Heart right ventricle (tissue), 16 donors: ENCODE measurements at regions not wholly inside any gene's neighbourhood (a gene's known extent, or its start where the extent isn't known, plus 50 kb on each side); places are given as distances from the start of the nearest gene placed in this dataset.
"Not testable (repeated sequence)": the region's sequence is repeated elsewhere in the genome, so short reads cannot be mapped to it uniquely, and the experiment has no call there.

Experiments used
- ATAC-seq, 8 donors: fragments of 200-7000 bp; cut with Tn5 transposase; one replicate each; pipeline ENCODE4 v1.9.1; 2020; ENCODE audit warnings: mild to moderate bottlenecking in 8 of 8, moderate library complexity in 8 of 8, moderate number of reproducible peaks in 1 of 8
- DNase-seq, 2 donors: peaks; one replicate each; pipeline ENCODE4 v3.0.0-alpha.2; 2020
- H3K27ac ChIP-seq, 10 donors: fragments of 200-600 bp; sonication (generic) in 2 of 10; one replicate each; pipeline versions ENCODE4 v1.5.0 to v1.8.0; 2020 to 2022; ENCODE audit warnings: mild to moderate bottlenecking in 3 of 10
- H3K27me3 ChIP-seq, 7 donors: fragments of 200-600 bp; one replicate each; pipeline ENCODE4 v1.8.0; 2021 to 2022; ENCODE audit warnings: mild to moderate bottlenecking in 2 of 7
- H3K36me3 ChIP-seq, 9 donors: fragments of 200-600 bp; sonication (generic) in 1 of 9; one replicate each; pipeline versions ENCODE4 v1.5.0 to v1.8.0; 2020 to 2022; ENCODE audit warnings: mild to moderate bottlenecking in 2 of 9
- H3K4me1 ChIP-seq, 9 donors: fragments of 200-600 bp; sonication (generic) in 1 of 9; one replicate each; pipeline versions ENCODE4 v1.5.0 to v1.8.0; 2020 to 2022; ENCODE audit warnings: mild to moderate bottlenecking in 4 of 9
- H3K4me3 ChIP-seq, 10 donors: fragments of 200-600 bp; sonication (generic) in 2 of 10; one replicate each; pipeline versions ENCODE4 v1.5.0 to v1.8.0; 2020 to 2022; ENCODE audit warnings: mild to moderate bottlenecking in 7 of 10, moderate library complexity in 2 of 10
- H3K9me3 ChIP-seq, 11 donors: fragments of 200-600 bp in 10 of 11; sonication (generic) in 2 of 11; one replicate each; pipeline versions ENCODE4 v1.5.0 to v1.8.0; 2013 to 2022; ENCODE audit warnings: mild to moderate bottlenecking in 2 of 11, control low read depth in 1 of 11, moderate library complexity in 1 of 11
- CTCF ChIP-seq, 9 donors: fragments of 200-600 bp; sonication (generic) in 2 of 9; IDR thresholded peaks; one replicate each; pipeline versions ENCODE4 v1.5.0 to v1.8.0; 2021 to 2022; ENCODE audit warnings: antibody characterized with exemption in 9 of 9, mild to moderate bottlenecking in 5 of 9, moderate library complexity in 1 of 9
- WGBS, 2 donors: extraction: QIAGEN DNeasy Blood & Tissue Kit; methylation state at CpG; one replicate each; pipeline ENCODE4 v1.1.7; 2013; ENCODE audit warnings: inconsistent platforms in 1 of 2; 5-methylcytosine and 5-hydroxymethylcytosine counted together
- intact Hi-C, 10 donors: fragments of 100-400 bp; cut with DNase I; formaldehyde crosslinking; loops; one replicate each; pipeline versions ENCODE4 v1.11.1 to v1.14.2; 2022
- donor health status: Arrhythmogenic right ventricular cardiomyopathy.
- donor health status: ischemic (EF 13 %, LVEDD 7.1; RV severe dilation, severe dysfunction).
- donor health status: healthy with polysubstance abuse.
- donor health status: DM: no; HTN: yes; CAD: no.
- donor health status: DM: no; HTN: no; CAD: no.
- donor health status: ischemic (EF 25% LVEDD 6.9; RV normal size, moderate dysfunction).
- donor health status: ischemic (EF 25% LVEDD 5.7; RV mildly dilated, moderate dysfunction).
- donor health status: healthy.
- donor health status: DM: yes; HTN: yes; CAD: no.
- donor health status: Ischemic cardiomyopathy.
- donor health status: ischemic (EF 35%, LVEDD 5.7; RV mildly dilated, moderate dysfunction).
- donor health status: nonischemic (EF 11% LVEDD 7.7; RV severe dilation, severe dysfunction).
- donor health status: DM: yes; HTN: yes; CAD: no.
- donor health status: PGD.
- donor health status: ischemic (EF 29% LVEDD 5.4; RV normal size, mild dysfunction).
- donor health status: nonischemic (EF 23%, LVEDD 6.1; RV moderate dilation, normal function).

GRCh38 chr5:43804723-43805122, 201.7 kb downstream of the NNT start:
- H3K27me3 ChIP-seq: no peaks in the 10 kb centered on the region
- no peaks in the 10 kb centered on the region for H3K36me3 ChIP-seq
- no peak overlapping the region for H3K4me3 ChIP-seq
- no peak for ATAC-seq
- TF ChIP-seq CTCF (IDR thresholded peaks at IDR 0.05): no peak
- H3K27ac ChIP-seq: no peak overlapping the region
- H3K4me1 ChIP-seq: no peaks in the 10 kb centered on the region
- peaks cover 0 to 5% (median 0%) of the 10 kb centered on the region in 11 donors for H3K9me3 ChIP-seq
- intact Hi-C loops: no loop called here
- DNase-seq: no peak

GRCh38 chr5:43804041-43804440, 201.1 kb downstream of the NNT start:
- no peak for ATAC-seq
- Histone ChIP-seq H3K4me1 (no peaks in the 10 kb centered on the region), H3K27me3 (no peaks in the 10 kb centered on the region), H3K27ac (no peak overlapping the region), H3K36me3 (no peaks in the 10 kb centered on the region), H3K4me3 (no peak overlapping the region), H3K9me3 (peaks cover 0 to 3% (median 0%) of the 10 kb centered on the region in 11 donors)
- WGBS, 2 donors: 86 to 91% methylated on average over 3 of the region's 3 CpGs
- DNase-seq: no peak
- no peak for TF ChIP-seq CTCF (IDR thresholded peaks at IDR 0.05)
- intact Hi-C loops: no loop called here

DNA sequence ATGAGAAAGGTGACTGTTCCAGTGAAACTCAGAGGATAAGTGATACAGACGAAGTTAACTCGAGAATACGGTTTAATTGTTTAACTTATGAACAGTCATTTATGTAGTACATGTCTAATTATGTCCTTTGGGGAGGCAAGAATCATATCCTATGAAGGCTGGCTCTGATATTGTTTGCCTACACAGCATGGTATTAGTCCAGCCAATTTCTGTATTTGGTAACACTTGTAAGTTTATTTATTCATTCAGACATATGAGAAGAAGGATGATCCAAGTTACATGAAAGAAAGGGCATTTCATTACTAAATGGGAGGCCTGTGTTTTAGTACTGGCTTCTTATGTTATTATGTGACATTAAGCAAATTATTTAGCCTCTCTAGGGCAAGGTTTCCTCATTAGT, 199.7 kb downstream of the NNT start:
- Histone ChIP-seq H3K9me3 (peaks cover 0 to under 1% (median 0%) of the 10 kb centered on the region in 11 donors), H3K36me3 (no peaks in the 10 kb centered on the region), H3K27ac (no peak overlapping the region), H3K4me3 (no peak overlapping the region), H3K4me1 (no peaks in the 10 kb centered on the region), H3K27me3 (no peaks in the 10 kb centered on the region)
- ATAC-seq (no peak), DNase-seq (no peak)
- WGBS, 2 donors: 75 to 82% methylated on average over 3 of the region's 3 CpGs
- no peak for TF ChIP-seq CTCF (IDR thresholded peaks at IDR 0.05)
- intact Hi-C loops: no loop called here

DNA sequence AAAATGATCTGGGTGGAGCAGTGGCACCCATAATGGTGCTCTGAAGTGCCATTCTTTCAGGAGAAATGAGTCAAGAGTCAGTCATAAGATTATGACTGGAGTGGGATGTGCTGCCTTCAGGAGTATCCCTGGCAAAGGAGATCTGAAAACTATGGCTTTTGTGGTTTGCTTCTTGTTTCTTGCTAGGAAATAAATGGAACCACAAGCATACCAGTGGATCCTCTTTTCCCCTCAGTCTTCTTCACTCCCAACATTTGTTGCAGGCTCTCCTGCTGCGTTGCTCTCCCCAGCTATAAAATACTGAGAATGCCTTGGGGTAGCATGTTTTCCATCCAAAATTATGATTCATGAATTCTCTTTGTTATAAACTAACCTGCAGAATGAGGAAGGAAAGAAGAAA, 199.1 kb downstream of the NNT start:
- no peaks in the 10 kb centered on the region for H3K27me3 ChIP-seq
- WGBS, 2 donors: 74 to 75% methylated on average over 1 of the region's 1 CpG
- intact Hi-C loops: no loop called here
- no peak for TF ChIP-seq CTCF (IDR thresholded peaks at IDR 0.05)
- H3K4me1 ChIP-seq: no peaks in the 10 kb centered on the region
- H3K36me3 ChIP-seq: no peaks in the 10 kb centered on the region
- no peak for ATAC-seq
- DNase-seq: no peak
- H3K9me3 ChIP-seq: peaks cover 0 to 3% (median 0%) of the 10 kb centered on the region in 11 donors
- H3K27ac ChIP-seq: no peak overlapping the region
- H3K4me3 ChIP-seq: no peak overlapping the region

DNA sequence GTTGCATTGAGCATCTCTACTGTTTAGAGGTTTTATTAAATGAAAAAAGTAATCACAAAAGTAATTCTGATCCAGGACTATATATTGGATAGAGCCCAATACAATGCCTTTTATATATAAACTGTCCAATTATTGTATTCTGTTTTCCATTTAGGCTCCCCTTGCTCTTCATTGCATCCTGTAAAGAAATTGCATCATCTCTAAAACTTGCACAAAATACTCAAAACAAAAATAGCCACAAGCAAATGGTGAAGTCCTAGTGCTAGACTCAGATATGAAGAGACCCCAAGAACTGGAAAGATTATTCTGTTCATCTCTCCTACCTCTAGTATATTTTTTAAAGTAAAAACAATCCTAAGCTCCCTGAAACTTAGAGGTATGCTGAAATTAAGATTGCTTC, 195.8 kb downstream of the NNT start:
- Histone ChIP-seq H3K4me3 (no peak overlapping the region), H3K27ac (no peak overlapping the region), H3K36me3 (no peaks in the 10 kb centered on the region), H3K27me3 (no peaks in the 10 kb centered on the region), H3K9me3 (peaks cover 0 to 4% (median 0%) of the 10 kb centered on the region in 11 donors), H3K4me1 (no peaks in the 10 kb centered on the region)
- intact Hi-C loops: no loop called here
- no peak for ATAC-seq
- no peak for DNase-seq
- TF ChIP-seq CTCF (IDR thresholded peaks at IDR 0.05): no peak

DNA sequence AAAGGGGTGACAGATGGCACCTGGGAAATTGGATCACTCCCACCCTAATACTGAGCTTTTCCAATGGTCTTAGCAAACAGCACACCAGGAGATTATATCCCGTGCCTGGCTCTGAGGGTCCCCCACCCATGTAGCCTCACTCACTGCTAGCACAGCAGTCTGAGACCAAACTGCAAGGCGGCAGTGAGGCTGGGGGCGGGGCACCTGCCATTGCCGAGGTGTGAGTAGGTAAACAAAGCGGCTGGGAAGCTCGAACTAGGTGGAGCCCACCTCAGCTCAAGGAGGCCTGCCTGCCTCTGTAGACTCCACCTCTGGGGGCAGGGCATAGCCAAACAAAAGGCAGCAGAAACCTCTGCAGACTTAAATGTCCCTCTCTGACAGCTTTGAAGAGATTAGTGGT, 188.9 kb downstream of the NNT start:
- H3K27me3 ChIP-seq, intact Hi-C loops, ATAC-seq, DNase-seq, H3K36me3 ChIP-seq, H3K4me3 ChIP-seq, H3K4me1 ChIP-seq, H3K27ac ChIP-seq: not testable (repeated sequence)
- H3K9me3 ChIP-seq: peaks cover 0 to 21% (median 0%) of the 10 kb centered on the region in 11 donors
- 87 to 90% methylated on average over 6 of the region's 6 CpGs for WGBS, 2 donors
